ENCODE measurements at regions not wholly inside any gene's neighbourhood (a gene's known extent, or its start where the extent isn't known, plus 50 kb on each side); places are given as distances from the start of the nearest gene placed in this dataset.

DNA sequence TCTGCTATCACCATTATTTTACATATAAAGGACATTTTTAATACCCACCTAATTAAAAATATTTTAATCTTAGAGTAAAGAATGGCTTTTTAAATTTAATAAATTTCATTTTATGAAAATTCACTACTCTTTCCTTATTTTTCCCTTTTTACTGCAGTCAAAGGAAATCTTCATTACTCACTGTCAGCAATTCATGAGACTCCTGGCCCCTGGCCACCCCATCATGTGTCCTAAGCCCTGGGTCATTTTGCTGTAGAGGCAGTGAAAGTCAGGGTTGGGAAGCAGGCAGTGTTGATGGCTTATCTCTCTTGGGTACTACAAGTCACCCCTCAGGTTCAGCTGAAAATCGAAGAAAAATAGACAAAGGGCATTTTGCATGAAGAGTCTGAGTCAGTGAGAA lies 468.6 kb upstream of the CCL2 start:
- no peak for TF ChIP-seq POLR2A (IDR thresholded peaks at IDR 0.05; ENCODE audit: low read depth, low read length)
- FAIRE-seq (no peak), DNase-seq (ENCODE audit: insufficient read length, low spot score) (no peak)

GRCh38 chr17:33789658-33790057 lies 465.4 kb upstream of the CCL2 start:
- FAIRE-seq: no peak

DNA sequence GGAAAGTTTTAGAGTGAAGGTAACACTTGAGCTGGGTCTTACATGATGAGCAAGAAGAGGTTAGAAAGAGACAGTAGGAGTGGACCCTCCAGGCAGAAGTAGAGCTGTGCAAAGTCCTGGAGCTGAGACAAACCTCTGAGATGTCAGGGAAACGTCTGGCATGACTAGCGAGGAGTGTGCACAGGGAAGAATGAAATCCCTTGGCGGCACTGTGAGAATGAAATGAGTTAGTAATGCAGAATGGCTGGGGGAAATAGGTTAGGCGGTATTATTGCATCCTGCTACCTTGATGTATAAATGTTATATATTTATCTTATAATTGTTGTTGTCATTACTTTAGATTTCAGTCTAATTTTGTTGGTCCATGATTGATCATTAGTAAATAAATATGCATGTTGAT lies 457.9 kb upstream of the CCL2 start:
- DNase-seq (ENCODE audit: insufficient read length, low spot score) (no peak), FAIRE-seq (no peak)
- TF ChIP-seq POLR2A (IDR thresholded peaks at IDR 0.05; ENCODE audit: low read depth, low read length): no peak

More at GRCh38 chr17:33789658-33790057, 465.4 kb upstream of the CCL2 start:
- no peak for TF ChIP-seq POLR2A (IDR thresholded peaks at IDR 0.05; ENCODE audit: low read depth, low read length)
- DNase-seq (ENCODE audit: insufficient read length, low spot score): no peak

DNA sequence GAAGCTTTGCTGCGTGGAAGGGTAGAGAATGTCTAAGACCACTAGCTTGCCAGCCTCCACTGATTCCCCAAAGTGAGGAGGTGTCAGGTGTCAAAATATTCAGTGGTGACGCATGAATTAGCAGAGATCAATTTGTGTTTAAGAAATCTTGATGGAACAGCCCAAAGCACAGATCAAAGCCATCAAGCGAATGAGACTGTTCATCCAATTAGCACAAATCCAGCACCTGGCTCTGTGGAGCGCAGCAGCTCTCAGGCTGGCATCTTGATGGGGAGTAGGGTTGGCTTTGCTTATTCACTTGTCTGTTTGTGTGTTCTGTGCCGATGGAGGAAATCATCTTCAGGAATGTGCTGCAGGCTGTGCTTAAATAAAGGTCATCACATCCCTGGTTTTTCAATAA lies 456.8 kb upstream of the CCL2 start:
- no peak for DNase-seq (ENCODE audit: insufficient read length, low spot score)
- FAIRE-seq: no peak

GRCh38 chr17:33802349-33803198 lies 452.5 kb upstream of the CCL2 start:
- no peak for FAIRE-seq
- TF ChIP-seq POLR2A (IDR thresholded peaks at IDR 0.05; ENCODE audit: low read depth, low read length): no peak

More for the DNA sequence above, 456.8 kb upstream of the CCL2 start:
- TF ChIP-seq POLR2A (IDR thresholded peaks at IDR 0.05; ENCODE audit: low read depth, low read length): no peak

DNA sequence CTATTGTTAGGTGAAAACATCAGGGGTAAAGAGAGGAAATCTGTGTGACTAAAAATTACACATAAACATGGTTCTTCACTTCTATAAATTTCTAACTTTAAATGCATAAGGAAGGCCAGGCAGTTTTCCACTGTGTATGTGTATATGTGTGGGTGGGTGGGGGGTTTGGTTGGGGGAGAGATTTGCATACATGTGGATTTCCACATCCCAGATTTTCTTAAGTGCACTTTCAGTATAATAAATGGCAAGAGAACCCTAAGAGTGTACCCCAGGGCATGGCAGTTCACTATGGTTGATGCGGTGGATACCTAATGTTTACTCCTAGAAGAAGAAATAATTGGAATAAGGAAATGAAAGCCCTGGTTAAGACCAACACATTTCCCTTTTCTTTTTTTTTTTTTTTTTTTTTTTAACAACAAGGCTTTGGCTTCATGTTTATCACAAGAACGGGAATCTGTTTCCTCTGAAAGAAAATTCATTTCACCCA lies 451.8 kb upstream of the CCL2 start:
- no peak for TF ChIP-seq POLR2A (IDR thresholded peaks at IDR 0.05; ENCODE audit: low read depth, low read length)
- no peak for FAIRE-seq
- no peak for DNase-seq (ENCODE audit: insufficient read length, low spot score)

More at GRCh38 chr17:33802349-33803198, 452.5 kb upstream of the CCL2 start:
- no peak for DNase-seq (ENCODE audit: insufficient read length, low spot score)

- FAIRE-seq: no peak
- no peak for TF ChIP-seq POLR2A (IDR thresholded peaks at IDR 0.05; ENCODE audit: low read depth, low read length)
- DNase-seq (ENCODE audit: insufficient read length, low spot score): no peak
These were observed 451.4 kb upstream of the CCL2 start for GRCh38 chr17:33803686-33804085.

DNA sequence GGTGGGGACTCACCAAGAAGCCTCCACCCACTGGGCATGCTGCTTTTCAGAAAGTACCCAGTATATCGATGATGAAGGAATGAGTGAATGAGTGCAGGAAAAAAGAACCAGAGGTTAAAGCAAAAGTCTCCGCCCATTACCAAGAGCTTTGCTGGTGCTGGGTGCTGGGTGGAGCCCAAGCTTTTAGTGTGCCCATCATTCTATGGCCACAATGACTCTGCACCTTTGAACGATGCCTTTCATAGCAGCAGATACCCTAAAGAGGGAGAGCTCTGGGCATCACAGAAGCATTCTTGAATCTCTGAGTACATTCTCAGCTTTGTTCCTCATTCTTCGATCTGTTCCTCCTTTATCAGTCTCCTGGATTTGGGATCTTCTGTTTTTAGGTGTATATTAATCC lies 450.7 kb upstream of the CCL2 start:
- no peak for DNase-seq (ENCODE audit: insufficient read length, low spot score)
- FAIRE-seq: no peak
- no peak for TF ChIP-seq POLR2A (IDR thresholded peaks at IDR 0.05; ENCODE audit: low read depth, low read length)

- no peak for TF ChIP-seq POLR2A (IDR thresholded peaks at IDR 0.05; ENCODE audit: low read depth, low read length)
- DNase-seq (ENCODE audit: insufficient read length, low spot score) (no peak), FAIRE-seq (no peak)
These were observed 448.5 kb upstream of the CCL2 start for GRCh38 chr17:33806631-33807030.

DNA sequence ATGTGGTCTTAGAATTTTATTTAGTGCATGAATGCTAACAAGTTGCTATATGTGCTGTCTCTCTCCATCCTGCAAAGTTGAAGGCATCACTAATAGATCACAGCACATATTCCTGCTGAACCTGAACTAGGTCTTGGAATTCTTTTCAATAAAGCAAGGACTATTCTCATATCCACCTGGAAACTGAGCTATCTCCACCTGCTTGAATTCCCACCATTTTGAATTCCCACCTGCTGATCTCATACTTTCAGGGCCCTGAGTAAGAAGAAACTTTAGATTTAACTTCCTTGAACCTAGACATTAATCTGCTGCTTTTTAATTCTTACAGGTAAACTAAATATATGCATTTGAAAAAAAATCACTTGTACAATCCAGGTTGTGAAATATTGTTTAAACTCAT lies 445.3 kb upstream of the CCL2 start:
- no peak for TF ChIP-seq POLR2A (IDR thresholded peaks at IDR 0.05; ENCODE audit: low read depth, low read length)
- no peak for FAIRE-seq
- DNase-seq (ENCODE audit: insufficient read length, low spot score): no peak

- FAIRE-seq (no peak), DNase-seq (ENCODE audit: insufficient read length, low spot score) (no peak)
- no peak for TF ChIP-seq POLR2A (IDR thresholded peaks at IDR 0.05; ENCODE audit: low read depth, low read length)
These were observed 443.9 kb upstream of the CCL2 start for GRCh38 chr17:33811004-33811760.

- TF ChIP-seq POLR2A (IDR thresholded peaks at IDR 0.05; ENCODE audit: low read depth, low read length): no peak
- FAIRE-seq (no peak), DNase-seq (ENCODE audit: insufficient read length, low spot score) (no peak)
These were observed 443.0 kb upstream of the CCL2 start for GRCh38 chr17:33811984-33812577.

DNA sequence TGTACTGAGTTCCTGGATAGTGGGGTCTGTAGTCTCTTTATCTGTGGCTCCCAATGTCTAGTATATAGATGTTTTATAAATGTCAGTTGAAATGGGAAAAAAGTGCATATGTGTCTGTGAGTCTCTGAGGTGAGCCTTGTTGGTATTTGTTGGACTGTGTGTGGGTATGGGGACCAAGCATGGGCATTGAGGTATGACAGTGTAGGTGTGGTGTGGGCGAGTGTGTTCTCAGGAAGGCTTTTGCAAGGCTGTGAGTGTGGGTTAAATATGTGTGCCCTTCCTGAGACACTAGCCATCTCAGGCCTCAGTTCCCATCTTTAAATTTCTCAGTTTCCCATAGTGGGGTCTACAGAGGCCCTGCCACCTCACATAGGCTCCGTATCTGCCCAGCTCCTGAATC lies 440.2 kb upstream of the CCL2 start:
- no peak for TF ChIP-seq POLR2A (IDR thresholded peaks at IDR 0.05; ENCODE audit: low read depth, low read length)
- FAIRE-seq: no peak
- no peak for DNase-seq (ENCODE audit: insufficient read length, low spot score)

- FAIRE-seq (no peak), DNase-seq (ENCODE audit: insufficient read length, low spot score) (no peak)
- TF ChIP-seq POLR2A (IDR thresholded peaks at IDR 0.05; ENCODE audit: low read depth, low read length): no peak
These were observed 439.0 kb upstream of the CCL2 start for GRCh38 chr17:33816036-33816435.
